Endothelial cell of umbilical vein (primary cell): ENCODE measurements at regions not wholly inside any gene's neighbourhood (a gene's known extent, or its start where the extent isn't known, plus 50 kb on each side); places are given as distances from the start of the nearest gene placed in this dataset.

Experiments used
- BruUV-seq: library from RNA; stranded (reverse); fragments of 400-500 nt; replicated peaks from 2 replicates; lab custom pipeline; 2021; lab: Mats Ljungman, UMichigan
- CTCF ChIA-PET: fragments of 300-600, 350-600 bp; sonication (Branson Sonifier 250); formaldehyde crosslinking; loops from one replicate; lab custom pipeline; 2021; ENCODE audit warnings: antibody characterized with exemption, inconsistent platforms; lab: Charles Lee
- POLR2A ChIA-PET: fragments of 300-600, 350-600 bp; sonication (Branson Sonifier 250); formaldehyde crosslinking; loops from one replicate; lab custom pipeline; 2021; ENCODE audit warnings: antibody characterized with exemption, inconsistent platforms; lab: Charles Lee
- DNase-seq: peaks from one replicate; pipeline ENCODE4 v3.0.0-alpha.2; 2011; ENCODE audit warnings: low read depth, low spot score
- FAIRE-seq: peaks from 2 replicates; lab custom pipeline; 2011; peaks lifted over from hg19 to GRCh38; lab: Jason Lieb, UNC
- H2AFZ ChIP-seq: 2 replicates; pipeline ENCODE4 v1.6.0; 2012; ENCODE audit warnings: low read depth, low read length, control low read depth, inconsistent platforms
- H3K27ac ChIP-seq: 2 replicates; pipeline ENCODE4 v1.5.1; 2011; ENCODE audit warnings: low read depth, mild to moderate bottlenecking, control low read depth, low read length, moderate library complexity; ENCODE audit not compliant: insufficient read depth
- H3K27me3 ChIP-seq, 2 experiments: 2 replicates each; pipeline versions ENCODE4 v1.6.0 to v1.6.1; 2011; ENCODE audit warnings: low read length in 2 of 2, mixed read lengths in 1 of 2; ENCODE audit not compliant: control insufficient read depth in 2 of 2, insufficient read depth in 2 of 2
- H3K36me3 ChIP-seq, 2 experiments: 2 replicates in 1 of 2; 3 replicates in 1 of 2; pipeline ENCODE4 v1.5.1; 2011; ENCODE audit warnings: low read length in 2 of 2, mild to moderate bottlenecking in 1 of 2, moderate library complexity in 1 of 2; ENCODE audit not compliant: control insufficient read depth in 2 of 2, insufficient read depth in 2 of 2; ENCODE audit errors: extremely low read depth in 1 of 2
- H3K4me1 ChIP-seq: 3 replicates; pipeline ENCODE4 v1.5.1; 2011; ENCODE audit warnings: mild to moderate bottlenecking, low read length; ENCODE audit not compliant: control insufficient read depth, insufficient read depth; ENCODE audit errors: extremely low read depth
- H3K4me2 ChIP-seq: 2 replicates; pipeline ENCODE4 v1.6.1; 2011; ENCODE audit warnings: low read length, control low read depth, mixed read lengths; ENCODE audit not compliant: insufficient read depth
- H3K4me3 ChIP-seq, 3 experiments: fragments of 200-600 bp in 1 of 3; sonication (generic), shearing (Covaris generic) in 1 of 3; replicated peaks in 1 of 3; 2 replicates each; pipeline ENCODE4 v1.5.1; 2011 to 2016; ENCODE audit warnings: control low read depth in 3 of 3, low read length in 3 of 3, mild to moderate bottlenecking in 2 of 3, inconsistent platforms in 1 of 3, low read depth in 1 of 3, moderate library complexity in 1 of 3; ENCODE audit not compliant: insufficient read depth in 1 of 3
- H3K79me2 ChIP-seq: 2 replicates; pipeline ENCODE4 v1.6.0; 2012; ENCODE audit warnings: low read length, inconsistent platforms; ENCODE audit not compliant: control insufficient read depth, insufficient read depth
- H3K9ac ChIP-seq: replicated peaks from 2 replicates; pipeline ENCODE3; 2011; ENCODE audit warnings: low read length, control low read depth; ENCODE audit not compliant: insufficient read depth; ENCODE audit errors: extremely low read depth
- H3K9me1 ChIP-seq: replicated peaks from 3 replicates; pipeline ENCODE4 v1.6.0; 2011; ENCODE audit warnings: mild to moderate bottlenecking, low read length; ENCODE audit not compliant: control insufficient read depth, insufficient read depth; ENCODE audit errors: extremely low read depth
- H3K9me3 ChIP-seq: replicated peaks from 2 replicates; pipeline ENCODE4 v1.5.1; 2012; ENCODE audit warnings: low read length, inconsistent platforms; ENCODE audit not compliant: control insufficient read depth, insufficient read depth
- H4K20me1 ChIP-seq: replicated peaks from 2 replicates; pipeline ENCODE3; 2011; ENCODE audit warnings: mild to moderate bottlenecking, low read length; ENCODE audit not compliant: control insufficient read depth, insufficient read depth; ENCODE audit errors: extremely low read depth
- EZH2 ChIP-seq: IDR thresholded peaks from 2 replicates; pipeline ENCODE4 v1.6.1; 2012; ENCODE audit warnings: borderline replicate concordance, low read depth, mild to moderate bottlenecking, moderate library complexity, low read length, inconsistent platforms; ENCODE audit not compliant: severe bottlenecking
- FOS ChIP-seq: IDR thresholded peaks from 2 replicates; pipeline ENCODE4 v1.6.1; 2011; ENCODE audit warnings: mild to moderate bottlenecking, low read length, moderate library complexity, borderline replicate concordance; ENCODE audit not compliant: insufficient read depth
- GATA2 ChIP-seq: IDR thresholded peaks from 2 replicates; pipeline ENCODE4 v1.7.0; 2011; ENCODE audit warnings: low read depth, mild to moderate bottlenecking, moderate library complexity, mixed read lengths, low read length; ENCODE audit not compliant: insufficient read length, insufficient read depth
- JUN ChIP-seq: IDR thresholded peaks from 2 replicates; pipeline ENCODE4 v1.6.1; 2011; ENCODE audit warnings: borderline replicate concordance, low read depth; ENCODE audit not compliant: insufficient read length, insufficient read depth
- MYC ChIP-seq: IDR thresholded peaks from one replicate; pipeline ENCODE4 v1.6.1; 2011; ENCODE audit warnings: mild to moderate bottlenecking, low read depth, low read length
- POLR2A ChIP-seq: IDR thresholded peaks from 2 replicates; pipeline ENCODE4 v1.6.1; 2012; ENCODE audit warnings: low read depth, mild to moderate bottlenecking, control low read depth, low read length
- POLR2AphosphoS5 ChIP-seq: IDR thresholded peaks from 2 replicates; pipeline ENCODE4 v1.6.1; 2012; ENCODE audit warnings: low read depth, mild to moderate bottlenecking, control low read depth, low read length, moderate library complexity; ENCODE audit not compliant: insufficient read depth
- dilution Hi-C: fragments of 300-500 bp; cut with MboI; formaldehyde crosslinking; loops from one replicate; pipeline ENCODE4 v1.15.0; 2019; ENCODE audit warnings: low sequenced_read_pairs; ENCODE audit not compliant: extremely low pct_ligation_motif_present
- intact Hi-C: fragments of 100-400 bp; cut with micrococcal nuclease; formaldehyde crosslinking; loops from one replicate; pipeline ENCODE4 v1.10.0; 2022
- TF ChIP-seq, protein P1 (sequence below), 2 donors: IDR thresholded peaks; 1 replicate in 1 of 2; 2 replicates in 1 of 2; pipeline ENCODE4 v1.5.1; 2011; ENCODE audit warnings: low read length in 2 of 2, mild to moderate bottlenecking in 2 of 2, moderate library complexity in 2 of 2, control low read depth in 1 of 2, inconsistent platforms in 1 of 2, low read depth in 1 of 2; ENCODE audit not compliant: insufficient read depth in 1 of 2; ENCODE audit errors: extremely low read depth in 1 of 2
- TF ChIP-seq, protein P2 (sequence below): IDR thresholded peaks from 2 replicates; pipeline ENCODE4 v1.6.1; 2011; ENCODE audit not compliant: insufficient read depth, insufficient read length

DNA sequence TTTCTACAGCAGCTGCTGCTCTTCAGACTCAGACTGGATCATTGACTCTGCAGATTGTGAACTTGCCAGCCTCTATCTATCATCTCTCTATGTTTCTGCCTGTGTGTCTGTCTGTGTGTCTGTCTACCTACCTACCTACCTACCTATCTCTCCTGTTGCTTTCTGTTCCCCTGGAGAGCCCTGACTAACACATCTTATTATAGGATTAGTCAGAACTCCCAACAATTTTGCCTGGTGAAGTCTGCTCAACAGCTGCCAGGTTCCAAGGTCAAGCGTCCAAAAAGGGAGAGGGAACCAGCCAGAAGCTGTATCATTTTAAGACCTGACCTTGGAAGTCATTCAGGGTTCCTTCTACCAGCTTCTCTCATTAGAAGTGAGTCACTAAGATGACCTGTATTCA lies 579.0 kb upstream of the DPP6 start:
- no TSS peak for BruUV-seq
- ChIA-PET CTCF (no interaction called here), POLR2A (no interaction called here)
- no peak overlapping the region for H3K4me3 ChIP-seq
- no peak overlapping the region for H3K9ac ChIP-seq
- no peak overlapping the region for H3K27ac ChIP-seq
- no peaks in the 10 kb centered on the region for H3K4me1 ChIP-seq
- no peaks in the 10 kb centered on the region for H3K9me1 ChIP-seq
- no peak for TF ChIP-seq POLR2A
- no peak for TF ChIP-seq JUN
- no peak for TF ChIP-seq EZH2
- TF ChIP-seq MYC = no peak
- TF ChIP-seq GATA2 = no peak
- no peak for TF ChIP-seq POLR2AphosphoS5
- TF ChIP-seq, protein P1, sequence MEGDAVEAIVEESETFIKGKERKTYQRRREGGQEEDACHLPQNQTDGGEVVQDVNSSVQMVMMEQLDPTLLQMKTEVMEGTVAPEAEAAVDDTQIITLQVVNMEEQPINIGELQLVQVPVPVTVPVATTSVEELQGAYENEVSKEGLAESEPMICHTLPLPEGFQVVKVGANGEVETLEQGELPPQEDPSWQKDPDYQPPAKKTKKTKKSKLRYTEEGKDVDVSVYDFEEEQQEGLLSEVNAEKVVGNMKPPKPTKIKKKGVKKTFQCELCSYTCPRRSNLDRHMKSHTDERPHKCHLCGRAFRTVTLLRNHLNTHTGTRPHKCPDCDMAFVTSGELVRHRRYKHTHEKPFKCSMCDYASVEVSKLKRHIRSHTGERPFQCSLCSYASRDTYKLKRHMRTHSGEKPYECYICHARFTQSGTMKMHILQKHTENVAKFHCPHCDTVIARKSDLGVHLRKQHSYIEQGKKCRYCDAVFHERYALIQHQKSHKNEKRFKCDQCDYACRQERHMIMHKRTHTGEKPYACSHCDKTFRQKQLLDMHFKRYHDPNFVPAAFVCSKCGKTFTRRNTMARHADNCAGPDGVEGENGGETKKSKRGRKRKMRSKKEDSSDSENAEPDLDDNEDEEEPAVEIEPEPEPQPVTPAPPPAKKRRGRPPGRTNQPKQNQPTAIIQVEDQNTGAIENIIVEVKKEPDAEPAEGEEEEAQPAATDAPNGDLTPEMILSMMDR (IDR thresholded peaks at IDR 0.05; ENCODE audit: extremely low read depth in 1 of 2, insufficient read depth in 1 of 2, low read depth in 1 of 2, low read length in 2 of 2) = no peak
- H3K79me2 ChIP-seq = no peaks in the 10 kb centered on the region
- no peak for DNase-seq
- FAIRE-seq = no peak
- H3K9me3 ChIP-seq = peaks cover 2% of the 10 kb centered on the region
- no peaks in the 10 kb centered on the region for H3K36me3 ChIP-seq
- H4K20me1 ChIP-seq = no peaks in the 10 kb centered on the region
- H3K4me2 ChIP-seq = no peak overlapping the region
- H2AFZ ChIP-seq = no peak overlapping the region
- intact Hi-C loops (no loop called here), dilution Hi-C loops (no loop called here)
- no peaks in the 10 kb centered on the region for H3K27me3 ChIP-seq

DNA sequence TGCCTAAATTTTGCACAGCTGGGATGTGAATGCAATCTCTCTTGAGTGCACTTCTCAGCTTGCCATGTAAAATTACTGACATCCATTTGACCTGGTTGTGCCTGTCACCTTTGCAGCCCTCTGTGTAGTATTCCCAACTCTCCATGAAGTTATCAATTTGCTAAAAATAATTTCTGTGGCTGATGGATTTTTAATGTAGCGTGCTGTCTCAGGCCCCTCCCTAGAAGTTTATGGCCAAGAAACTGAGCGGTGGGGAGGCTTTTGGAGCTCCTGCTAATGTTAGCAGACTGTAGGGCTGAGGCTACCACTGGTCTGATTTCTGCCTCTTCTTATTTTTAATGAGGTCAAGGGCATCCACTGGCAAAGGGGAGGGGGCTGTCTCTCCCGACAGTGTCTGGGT lies 577.0 kb upstream of the DPP6 start:
- Histone ChIP-seq H3K9me1 (no peaks in the 10 kb centered on the region), H3K9me3 (peaks cover 2% of the 10 kb centered on the region), H3K4me1 (no peaks in the 10 kb centered on the region), H3K27ac (no peak overlapping the region), H3K79me2 (no peaks in the 10 kb centered on the region), H3K4me2 (no peak overlapping the region), H4K20me1 (no peaks in the 10 kb centered on the region), H3K9ac (no peak overlapping the region), H3K4me3 (no peak overlapping the region), H2AFZ (no peak overlapping the region), H3K36me3 (no peaks in the 10 kb centered on the region), H3K27me3 (no peaks in the 10 kb centered on the region)
- dilution Hi-C loops (no loop called here), intact Hi-C loops (no loop called here)
- ChIA-PET POLR2A (no interaction called here), CTCF (no interaction called here)
- FAIRE-seq (no peak), DNase-seq (no peak)
- TF ChIP-seq, protein P1 (IDR thresholded peaks at IDR 0.05; ENCODE audit: extremely low read depth in 1 of 2, insufficient read depth in 1 of 2, low read depth in 1 of 2, low read length in 2 of 2) = no peak
- TF ChIP-seq FOS = no peak
- TF ChIP-seq, protein P2, sequence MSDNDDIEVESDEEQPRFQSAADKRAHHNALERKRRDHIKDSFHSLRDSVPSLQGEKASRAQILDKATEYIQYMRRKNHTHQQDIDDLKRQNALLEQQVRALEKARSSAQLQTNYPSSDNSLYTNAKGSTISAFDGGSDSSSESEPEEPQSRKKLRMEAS = no peak
- no TSS peak for BruUV-seq
